Stimulated activated CD4-positive, alpha-beta T cell treated with anti-CD3 and anti-CD28 coated beads, Interleukin-12 subunit alpha, Interleukin-12 subunit beta, amount 100 ng/mL, for 24 hours (primary cell): ENCODE measurements at regions not wholly inside any gene's neighbourhood (a gene's known extent, or its start where the extent isn't known, plus 50 kb on each side); places are given as distances from the start of the nearest gene placed in this dataset.

Experiments
- DNase-seq, 2 experiments: peaks; one replicate each; pipeline ENCODE4 v3.0.0-alpha.2; 2020; ENCODE audit warnings: low read depth in 2 of 2

DNA sequence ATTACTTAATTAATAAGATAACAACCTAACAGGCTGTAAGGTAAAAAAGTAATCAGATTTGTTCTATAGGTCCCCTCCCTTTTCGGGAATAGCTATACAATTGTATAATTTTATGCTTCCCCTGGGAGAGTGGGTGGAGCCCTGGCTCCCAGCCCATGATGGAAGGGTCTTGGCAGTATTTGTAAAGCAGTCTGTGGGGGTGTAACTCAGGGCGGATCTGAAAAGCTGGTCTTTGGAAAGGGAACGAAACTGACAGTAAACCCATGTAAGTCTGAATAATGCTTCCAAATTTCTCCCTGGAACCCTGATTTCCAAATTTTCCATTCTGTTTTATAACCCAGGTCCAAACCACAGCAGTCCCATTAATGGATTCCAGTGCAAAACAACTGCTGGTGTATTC, 110.4 kb downstream of the DAD1 start:
- no peak for DNase-seq

DNA sequence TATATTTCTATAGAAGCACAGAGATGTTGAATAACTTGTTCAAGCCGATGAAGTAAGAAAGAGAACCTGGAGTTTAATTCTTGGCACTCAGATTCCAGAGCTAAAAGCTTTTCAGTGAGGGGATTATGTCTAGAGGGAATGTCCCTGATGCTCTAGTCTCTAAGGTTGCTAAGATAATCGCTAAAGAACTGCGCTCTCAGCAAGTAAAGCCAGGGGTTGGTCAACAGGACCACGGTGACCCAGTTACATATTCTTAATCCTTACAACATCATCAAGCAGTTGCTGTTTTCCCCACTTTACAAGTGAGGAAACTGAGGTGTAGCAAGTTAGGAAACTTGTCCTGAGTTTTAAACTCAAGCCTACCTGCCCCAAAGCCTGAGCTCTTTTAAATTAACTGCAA, 110.8 kb downstream of the DAD1 start:
- DNase-seq = no peak

DNA sequence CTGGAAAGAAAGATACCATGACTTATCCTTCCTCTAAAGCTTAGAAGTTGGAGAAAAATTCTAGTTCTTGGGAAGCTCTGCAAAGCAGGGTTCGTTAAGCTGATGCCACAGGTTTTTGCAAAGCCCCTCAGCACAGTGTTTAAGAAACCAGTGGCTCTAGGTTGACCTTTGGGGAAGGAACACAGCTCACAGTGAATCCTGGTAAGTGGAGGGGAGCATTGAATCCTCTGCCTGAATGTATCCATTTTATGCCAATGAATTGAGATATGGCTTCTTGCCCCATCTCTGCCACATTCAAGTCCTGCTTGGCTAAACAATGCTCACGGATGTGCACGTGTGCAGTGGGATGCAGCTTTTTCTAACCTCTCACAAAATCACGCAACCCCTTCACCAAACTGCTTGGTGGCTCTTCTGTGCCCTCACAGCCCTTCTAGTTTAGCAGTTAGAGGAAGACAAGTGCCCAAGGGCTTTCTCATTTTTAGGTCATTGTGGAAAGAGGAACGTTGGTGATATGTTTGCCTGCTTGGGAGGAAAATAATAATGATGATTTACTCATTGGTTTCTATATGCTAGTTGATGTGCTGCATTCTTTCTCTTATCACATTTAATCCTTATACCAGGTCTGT, 111.3 kb downstream of the DAD1 start:
- no peak for DNase-seq

DNA sequence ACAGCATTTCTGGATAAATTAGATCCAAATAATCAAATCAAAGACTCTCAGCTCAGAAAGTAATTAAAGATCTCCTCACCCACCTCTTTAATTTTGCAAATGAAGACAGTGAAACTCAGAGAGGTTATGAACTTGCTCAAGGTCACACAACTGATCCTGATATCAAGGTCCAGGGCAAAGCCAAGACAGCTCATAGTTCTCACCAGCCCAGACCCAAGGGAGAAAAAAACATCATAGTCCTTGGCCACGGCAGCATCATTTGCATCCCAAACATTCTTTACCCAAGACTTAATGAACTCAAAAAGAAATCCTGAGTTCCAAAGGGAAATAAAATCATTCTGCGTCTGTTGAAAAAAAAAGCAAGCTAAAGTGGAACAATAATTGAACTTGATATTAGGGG, 112.1 kb downstream of the DAD1 start:
- no peak for DNase-seq

DNA sequence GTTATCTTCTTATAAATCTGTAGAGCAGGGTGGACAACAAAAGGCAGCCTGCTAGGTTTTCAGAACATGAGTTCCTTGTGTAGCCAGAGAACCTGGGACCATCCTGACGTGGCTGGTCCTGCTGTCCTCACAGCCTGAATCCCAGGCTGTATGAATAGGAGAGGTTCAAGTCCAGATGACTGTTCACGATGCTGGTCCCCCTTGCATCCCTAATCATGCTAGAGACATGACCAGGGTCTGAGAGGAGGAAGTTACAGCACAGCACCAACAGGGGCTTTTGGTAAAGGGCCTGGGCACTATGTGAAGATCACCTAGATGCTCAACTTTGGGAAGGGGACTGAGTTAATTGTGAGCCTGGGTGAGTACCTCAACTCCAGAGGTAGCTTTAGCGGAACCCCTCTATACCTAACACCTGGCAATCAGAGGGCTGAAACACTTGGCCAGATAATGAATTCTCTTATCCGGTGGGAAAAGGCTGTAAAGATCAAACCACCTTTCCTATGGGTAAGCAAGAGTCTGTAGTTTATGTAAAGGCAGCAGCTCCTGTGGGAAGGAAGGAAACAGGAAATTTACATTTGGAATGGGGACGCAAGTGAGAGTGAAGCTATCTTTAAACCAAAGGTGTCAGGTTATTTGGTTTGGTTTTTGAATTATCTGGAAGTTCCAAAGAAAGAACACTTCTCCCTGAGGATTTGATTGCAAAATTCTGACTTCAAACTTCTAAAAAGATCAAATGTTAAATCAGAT, 112.8 kb downstream of the DAD1 start:
- DNase-seq = no peak

DNA sequence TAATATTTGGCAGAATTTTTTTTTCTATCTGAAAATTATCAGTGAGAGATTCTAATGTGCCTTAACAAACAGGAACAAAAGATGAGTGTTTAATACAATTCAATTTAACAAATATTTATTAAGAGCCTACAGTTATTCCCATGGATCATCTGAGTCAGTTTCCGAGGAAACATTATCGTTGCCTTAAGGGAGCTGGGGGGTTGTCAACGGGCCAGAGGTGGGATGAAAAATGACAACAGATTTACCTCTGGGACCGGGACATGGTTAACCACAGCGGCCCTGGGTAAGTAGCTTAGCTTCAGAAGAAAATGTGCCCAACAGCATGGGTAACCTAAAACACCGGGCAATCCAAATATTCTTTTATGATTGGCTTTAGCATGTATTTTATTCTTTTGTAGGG, 113.6 kb downstream of the DAD1 start:
- DNase-seq = no peak

DNA sequence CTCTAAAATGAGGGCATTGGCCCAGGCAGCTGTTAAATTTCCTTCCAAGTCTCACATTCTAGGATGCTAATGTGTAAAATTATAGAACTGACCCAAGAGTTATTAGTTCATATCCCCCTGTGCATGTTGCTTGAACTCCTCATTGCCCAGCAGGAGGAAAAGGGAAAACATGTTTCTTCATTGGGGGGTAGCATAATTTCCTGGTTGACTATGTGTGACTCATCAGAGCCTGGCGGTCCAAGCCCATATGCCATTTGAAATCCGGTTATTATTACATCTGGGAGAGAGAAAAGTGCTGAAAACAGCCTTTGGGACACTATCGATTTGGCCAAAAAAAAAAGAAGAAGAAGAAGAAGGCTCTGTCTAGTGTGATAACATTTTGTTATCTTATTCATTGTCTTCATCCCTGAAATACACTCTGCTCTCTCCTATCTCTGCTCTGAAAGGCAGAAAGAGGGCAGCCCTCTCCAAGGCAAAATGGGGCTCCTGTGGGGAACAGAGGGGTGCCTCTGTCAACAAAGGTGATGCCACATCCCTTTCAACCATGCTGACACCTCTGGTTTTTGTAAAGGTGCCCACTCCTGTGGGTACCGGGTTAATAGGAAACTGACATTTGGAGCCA, 114.2 kb downstream of the DAD1 start:
- no peak for DNase-seq

DNA sequence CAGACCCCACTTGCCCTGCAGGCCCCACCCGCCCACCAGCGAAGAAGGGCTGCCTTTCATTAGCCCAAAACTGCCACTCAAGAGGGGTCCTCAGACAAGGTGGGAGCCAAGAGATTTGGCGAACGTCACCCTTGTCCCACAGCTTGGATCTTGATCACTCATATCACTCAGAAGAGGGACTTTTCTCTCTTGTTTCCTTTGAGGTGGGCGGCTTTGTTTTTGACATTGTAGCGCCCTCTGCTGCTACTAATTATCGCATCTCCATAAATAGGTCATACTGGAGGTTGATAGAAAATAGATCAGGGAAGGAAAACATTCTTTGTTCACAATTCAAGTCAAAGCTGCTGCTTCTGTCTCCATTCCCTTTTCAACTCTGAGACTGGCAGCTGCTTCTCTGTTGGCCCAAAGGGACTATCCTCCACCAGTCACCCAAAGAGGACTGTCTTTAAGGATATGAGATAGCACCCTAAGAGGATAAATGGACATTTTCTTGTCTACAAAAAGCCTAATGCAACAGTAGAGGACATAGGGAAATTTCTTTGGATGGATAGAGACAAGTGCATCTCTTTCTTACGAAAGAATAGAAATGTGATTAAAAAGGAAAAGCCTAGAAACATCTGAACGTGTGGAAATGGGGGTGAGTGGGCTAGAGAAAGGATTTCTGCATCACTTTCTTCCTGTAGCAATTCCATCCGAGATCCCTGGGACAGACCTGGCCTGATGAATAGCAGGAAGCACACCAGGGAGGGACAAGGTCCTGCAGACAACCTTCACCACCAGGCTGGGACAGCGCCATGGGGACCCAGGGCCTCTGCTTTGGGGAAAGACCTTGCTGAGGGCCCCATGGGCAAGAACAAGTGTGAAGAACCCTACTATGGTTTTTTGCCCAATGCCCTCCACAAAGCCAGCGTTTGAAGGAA, 115.8 kb downstream of the DAD1 start:
- DNase-seq = no peak

DNA sequence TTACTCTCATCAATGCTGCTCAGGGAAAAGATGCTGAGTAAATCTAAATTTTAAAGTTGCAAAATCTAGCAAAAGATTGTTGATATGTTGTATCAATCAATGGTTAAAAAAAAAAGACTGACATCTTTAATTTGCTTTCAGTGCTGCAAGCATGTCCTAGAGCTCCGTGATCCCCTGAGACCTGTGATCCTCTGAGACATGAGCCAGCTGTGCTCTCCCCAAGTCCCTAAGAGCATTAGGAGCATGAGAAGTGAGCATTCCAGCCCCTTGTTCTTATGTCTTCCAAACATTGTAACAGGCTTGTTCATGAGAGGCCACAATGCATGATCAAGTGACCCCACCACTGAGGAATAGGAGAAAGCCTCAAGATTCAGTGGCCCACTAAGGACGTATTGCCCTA, 116.6 kb downstream of the DAD1 start:
- no peak for DNase-seq

DNA sequence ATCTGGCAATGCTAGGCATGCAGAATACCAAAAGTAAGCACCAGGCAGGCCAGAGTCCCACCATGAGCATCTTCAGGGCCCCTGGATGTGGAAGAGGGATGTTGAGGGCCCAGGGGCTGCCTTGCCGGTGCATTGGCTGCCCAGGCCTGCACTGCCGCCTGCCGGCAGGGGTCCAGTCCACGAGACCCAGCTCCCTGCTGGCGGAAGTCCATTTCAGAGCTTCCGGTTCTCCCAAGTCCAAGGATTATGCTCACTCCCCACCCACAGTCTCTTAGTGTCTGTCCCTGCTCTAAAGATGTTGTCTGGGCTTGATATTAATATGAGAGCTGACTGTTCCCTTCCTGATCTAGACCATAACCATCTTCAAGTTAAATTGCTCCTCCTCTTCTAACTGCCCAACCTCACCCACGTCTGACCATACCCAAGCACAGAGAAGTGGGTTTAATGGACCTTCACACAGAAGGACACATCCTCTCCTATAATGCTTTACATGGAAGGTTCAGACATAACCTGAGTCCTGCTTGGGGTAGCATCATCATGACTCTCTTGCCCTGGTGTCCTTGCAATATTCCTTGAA, 117.4 kb downstream of the DAD1 start:
- DNase-seq = no peak

DNA sequence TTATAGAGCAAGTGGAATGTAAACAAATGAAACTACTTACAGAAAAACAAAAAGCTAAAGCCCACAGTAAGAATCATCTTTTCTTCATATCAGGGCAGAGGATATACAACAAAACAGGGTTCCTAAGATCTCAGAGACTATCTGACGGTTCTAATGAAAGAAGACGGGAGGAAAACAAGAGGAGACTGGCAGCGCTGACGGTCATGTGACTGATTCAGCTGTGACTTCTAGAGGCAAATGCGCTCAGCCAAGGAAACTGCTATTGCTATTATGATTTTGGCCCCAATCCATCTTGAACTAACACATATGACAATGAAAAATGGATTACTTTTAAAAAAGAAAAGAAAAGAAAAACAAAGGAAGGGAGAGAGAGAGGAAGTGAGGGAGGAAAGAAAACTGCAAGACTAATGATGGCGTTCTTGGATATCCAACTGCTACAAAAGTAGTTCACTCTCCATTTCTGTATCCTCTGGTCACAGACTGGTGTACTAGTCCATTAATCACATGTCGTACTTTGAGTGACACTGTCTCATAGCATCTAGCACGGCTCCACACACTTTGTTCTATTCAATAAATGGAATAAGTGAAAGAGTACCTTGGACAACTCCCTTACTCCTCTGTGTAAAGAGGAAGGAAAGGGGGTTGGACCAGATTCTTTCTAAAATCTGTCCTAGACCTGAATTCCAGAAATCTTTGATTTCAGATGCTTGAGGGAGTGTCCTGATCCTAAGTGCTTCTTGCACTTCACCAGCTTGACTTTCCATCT, 119.3 kb downstream of the DAD1 start:
- DNase-seq = no peak

DNA sequence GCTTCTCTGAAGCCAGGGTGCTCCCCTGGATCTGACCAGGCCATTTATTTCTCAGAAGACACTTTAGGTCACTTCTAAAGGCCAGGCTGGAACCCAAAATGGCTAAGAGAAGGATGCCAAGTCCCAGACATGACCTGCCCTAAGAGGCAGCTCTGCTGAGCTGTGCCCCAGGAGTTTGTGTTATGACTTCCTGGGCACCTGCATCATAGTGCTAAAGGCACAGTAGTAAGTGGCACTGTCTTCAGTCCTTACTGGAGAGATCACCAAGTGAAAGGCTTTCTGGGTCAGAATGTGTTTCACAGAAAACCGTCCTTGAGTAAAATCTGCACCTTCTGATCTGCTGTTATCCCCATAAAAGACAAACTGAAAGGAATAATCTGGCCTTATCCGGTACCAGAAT, 120.2 kb downstream of the DAD1 start:
- DNase-seq = no peak

DNA sequence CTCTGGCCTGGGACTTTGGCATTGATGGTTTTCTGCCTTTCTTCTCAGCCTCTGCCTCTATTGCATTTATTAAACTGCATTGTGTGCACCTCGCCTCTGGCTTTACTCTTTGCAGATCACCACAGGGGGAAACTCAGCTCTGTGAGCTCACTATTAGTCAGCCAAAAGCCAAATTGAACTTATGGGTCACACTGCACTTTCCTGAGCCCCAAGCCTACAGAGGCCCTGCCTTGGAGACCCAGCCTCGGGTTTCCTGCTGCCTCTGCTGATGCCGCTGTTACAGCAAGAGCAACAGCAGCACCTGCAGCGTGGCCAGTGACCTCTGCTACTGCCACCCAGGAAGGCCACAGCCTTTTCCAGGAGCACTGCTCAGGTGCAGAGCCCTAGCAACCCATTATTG, 122.5 kb downstream of the DAD1 start:
- no peak for DNase-seq

DNA sequence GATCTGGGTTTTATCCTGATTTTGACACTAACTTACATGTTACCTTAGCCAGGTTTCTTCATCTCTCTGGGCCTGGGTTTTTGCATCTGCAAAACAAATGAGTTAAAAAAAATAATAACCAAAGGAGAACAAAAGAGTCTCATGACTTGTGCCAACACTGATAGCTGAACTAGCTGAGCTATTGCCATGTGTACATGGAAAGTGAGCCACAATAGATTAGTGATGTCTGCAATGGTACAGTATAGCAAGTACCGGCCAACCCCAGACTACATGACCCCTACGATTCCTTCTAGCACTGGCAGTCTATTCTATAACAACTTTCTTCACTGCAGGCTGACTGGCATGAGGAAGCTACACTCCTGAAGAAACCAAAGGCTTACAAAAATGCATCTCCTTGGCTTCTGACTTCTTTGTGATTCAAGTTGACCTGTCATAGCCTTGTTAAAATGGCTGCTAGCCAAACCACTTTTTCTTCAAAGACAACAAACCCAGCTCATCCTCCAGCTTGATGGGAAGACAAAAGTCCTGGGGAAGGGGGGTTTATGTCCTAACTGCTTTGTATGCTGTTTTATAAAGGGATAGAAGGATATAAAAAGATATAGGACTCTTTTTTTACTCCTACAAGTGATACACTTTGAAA, 123.7 kb downstream of the DAD1 start:
- no peak for DNase-seq

DNA sequence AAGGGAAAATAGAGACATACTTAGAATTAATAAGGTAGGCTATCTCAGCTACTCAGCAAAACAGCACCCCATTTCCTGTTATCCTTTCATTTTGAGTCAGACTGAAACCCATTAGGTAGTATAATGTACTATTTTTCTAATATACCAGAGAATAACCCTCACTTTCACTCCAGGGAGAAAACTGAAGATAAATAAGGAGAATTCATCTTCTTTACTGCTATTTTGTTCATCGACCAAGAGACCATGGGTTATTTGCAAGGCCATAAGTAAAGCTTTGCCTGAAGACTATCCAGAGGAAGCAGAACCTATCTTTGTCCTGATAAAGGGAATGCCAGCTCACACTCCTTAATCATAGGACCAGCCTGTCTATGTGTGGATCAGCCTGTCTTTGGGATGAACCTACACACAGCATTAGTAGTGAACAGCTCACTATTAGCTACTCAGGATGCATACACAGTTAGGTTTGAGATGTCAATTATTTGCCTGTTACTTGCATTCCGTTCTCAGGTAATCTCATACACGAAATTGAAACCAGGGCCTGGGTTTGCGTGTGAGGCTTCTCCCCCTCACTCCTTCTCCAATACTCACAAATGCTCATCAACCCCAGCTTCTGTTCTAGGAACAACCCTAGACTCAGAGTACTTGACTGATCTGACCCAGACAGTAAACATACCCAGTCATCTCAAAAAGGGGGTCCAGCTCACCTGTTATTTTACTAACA, 124.4 kb downstream of the DAD1 start:
- DNase-seq = no peak

DNA sequence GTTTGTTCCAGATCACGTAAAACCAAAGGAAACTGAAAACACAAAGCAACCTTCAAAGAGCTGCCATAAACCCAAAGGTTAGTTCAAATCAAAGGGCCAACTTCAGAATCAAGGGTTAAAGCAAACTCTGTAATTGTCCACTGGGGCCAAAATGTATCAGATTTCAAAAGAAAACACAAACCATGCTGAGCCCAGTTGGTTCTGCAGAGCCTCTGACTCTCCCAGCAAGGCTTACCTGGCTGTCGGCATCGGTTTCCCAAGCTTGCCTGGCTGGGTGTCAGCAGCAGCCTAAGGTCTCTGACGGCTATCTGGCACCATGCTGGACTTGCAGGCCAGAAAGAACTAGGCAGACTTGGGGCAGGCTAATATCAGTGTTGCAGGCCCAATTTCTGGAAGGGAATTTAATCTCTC, 125.3 kb downstream of the DAD1 start:
- no peak for DNase-seq

DNA sequence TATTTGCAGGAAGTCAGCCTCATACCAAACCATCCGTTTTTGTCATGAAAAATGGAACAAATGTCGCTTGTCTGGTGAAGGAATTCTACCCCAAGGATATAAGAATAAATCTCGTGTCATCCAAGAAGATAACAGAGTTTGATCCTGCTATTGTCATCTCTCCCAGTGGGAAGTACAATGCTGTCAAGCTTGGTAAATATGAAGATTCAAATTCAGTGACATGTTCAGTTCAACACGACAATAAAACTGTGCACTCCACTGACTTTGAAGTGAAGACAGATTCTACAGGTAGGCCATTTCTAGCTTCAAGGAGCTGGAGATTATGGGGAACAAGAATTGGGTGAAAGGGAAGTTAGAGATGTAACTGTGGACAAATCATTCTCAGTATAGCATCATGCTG, 126.1 kb downstream of the DAD1 start:
- DNase-seq = no peak

DNA sequence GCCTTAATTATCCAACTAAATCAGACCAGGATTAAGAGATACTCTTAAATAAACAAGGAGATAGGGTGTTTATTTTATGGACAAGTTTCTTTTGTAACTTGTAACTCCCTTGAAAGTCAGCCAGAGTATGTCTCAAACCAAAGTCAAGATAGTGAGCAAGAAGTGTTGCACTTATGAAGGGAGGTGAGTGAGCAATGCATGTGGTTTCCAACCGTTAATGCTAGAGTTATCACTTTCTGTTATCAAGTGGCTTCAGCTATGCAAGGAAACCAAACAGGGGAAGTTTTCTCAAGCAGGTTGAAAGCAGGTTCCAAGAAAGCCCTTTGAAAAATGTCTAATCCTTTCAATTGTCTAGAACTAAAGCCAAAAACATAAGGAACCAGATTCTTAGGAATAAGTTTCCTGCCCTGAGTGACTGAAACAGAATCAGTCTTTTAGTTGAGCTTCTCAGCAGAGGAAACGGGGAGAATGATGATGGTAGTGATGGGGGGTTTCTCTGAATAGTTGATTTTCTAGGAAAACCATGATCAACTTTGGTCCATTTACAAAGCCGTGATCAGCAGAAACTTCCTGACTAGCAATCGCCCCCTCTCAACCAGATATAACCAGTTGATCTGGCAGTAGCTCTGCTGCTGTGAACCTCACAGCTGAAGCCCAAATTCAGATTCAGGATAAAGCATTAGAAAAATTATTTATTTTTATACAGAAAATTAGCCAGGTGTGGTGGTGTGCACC, 128.4 kb downstream of the DAD1 start:
- DNase-seq = no peak

DNA sequence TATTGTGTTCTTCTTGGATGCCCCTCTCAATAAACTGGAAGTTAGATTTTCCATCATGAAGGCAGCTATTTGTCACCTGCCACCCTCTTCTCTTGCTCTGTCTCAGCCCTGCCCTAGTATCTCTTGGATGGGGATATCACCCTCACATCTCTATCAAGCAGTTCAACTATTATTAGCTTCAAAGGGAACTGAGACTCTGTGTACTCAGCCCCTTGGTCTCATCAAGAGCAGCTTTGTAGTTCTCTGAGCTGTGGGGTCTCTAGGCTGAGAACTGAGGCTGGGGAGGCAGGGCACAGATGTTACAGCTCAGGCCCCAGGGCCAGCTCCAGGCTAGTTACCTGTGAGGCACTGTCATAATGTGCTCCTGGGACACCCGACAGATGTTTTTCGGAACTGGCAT, 130.3 kb downstream of the DAD1 start:
- no peak for DNase-seq
